Neural cell (in vitro differentiated cells): ENCODE measurements at regions not wholly inside any gene's neighbourhood (a gene's known extent, or its start where the extent isn't known, plus 50 kb on each side); places are given as distances from the start of the nearest gene placed in this dataset.

Source experiments
- H2AFZ ChIP-seq: fragments of 200-600, 300-800 bp; sonication (generic), shearing (Covaris generic); 2 replicates; pipeline ENCODE4 v1.6.0; 2014; ENCODE audit warnings: low read depth, mild to moderate bottlenecking, antibody characterized with exemption, low read length, moderate library complexity
- H3F3A ChIP-seq: fragments of 200-600 bp; shearing (Covaris generic); 2 replicates; pipeline ENCODE4 v1.6.1; 2016; ENCODE audit warnings: mild to moderate bottlenecking, moderate library complexity, mixed read lengths, antibody characterized with exemption, low read length; ENCODE audit not compliant: insufficient read depth, poor library complexity, severe bottlenecking
- H3K27ac ChIP-seq: fragments of 200-600, 300-800 bp; sonication (generic), shearing (Covaris generic); 2 replicates; pipeline ENCODE4 v1.5.1; 2014; ENCODE audit warnings: mild to moderate bottlenecking, low read length, moderate library complexity
- H3K27me3 ChIP-seq: fragments of 300-800, 200-600 bp; sonication (generic), shearing (Covaris generic); 2 replicates; pipeline ENCODE4 v1.6.0; 2014; ENCODE audit warnings: mild to moderate bottlenecking, low read depth, low read length, moderate library complexity; ENCODE audit not compliant: insufficient read depth
- H3K36me3 ChIP-seq: fragments of 300-800, 200-600 bp; sonication (generic), shearing (Covaris generic); 2 replicates; pipeline ENCODE4 v1.5.1; 2014; ENCODE audit warnings: mild to moderate bottlenecking, antibody characterized with exemption, low read length, moderate library complexity; ENCODE audit not compliant: insufficient read depth
- H3K4me2 ChIP-seq: fragments of 300-800, 200-600 bp; sonication (generic), shearing (Covaris generic); 2 replicates; pipeline ENCODE4 v1.6.0; 2014; ENCODE audit warnings: mild to moderate bottlenecking, low read length
- H3K4me3 ChIP-seq: fragments of 300-800, 200-600 bp; sonication (generic), shearing (Covaris generic); 2 replicates; pipeline ENCODE4 v1.5.1; 2014; ENCODE audit warnings: mild to moderate bottlenecking, low read length, moderate library complexity
- H3K79me2 ChIP-seq: fragments of 200-600 bp; shearing (Covaris generic); replicated peaks from 2 replicates; pipeline ENCODE4 v1.6.0; 2014; ENCODE audit warnings: mild to moderate bottlenecking, low read length, moderate library complexity; ENCODE audit not compliant: insufficient read depth
- H3K9ac ChIP-seq: fragments of 300-800, 200-600 bp; sonication (generic), shearing (Covaris generic); 2 replicates; pipeline ENCODE4 v1.6.1; 2016; ENCODE audit warnings: mild to moderate bottlenecking, low read length, mixed read lengths
- H3K9me2 ChIP-seq: fragments of 200-600 bp; shearing (Covaris generic); 2 replicates; pipeline ENCODE4 v1.6.1; 2016; ENCODE audit warnings: mild to moderate bottlenecking, low read length, mixed read lengths; ENCODE audit not compliant: insufficient read depth
- H3K9me3 ChIP-seq: fragments of 200-600, 300-800 bp; sonication (generic), shearing (Covaris generic); 2 replicates; pipeline ENCODE4 v1.6.1; 2016; ENCODE audit warnings: mild to moderate bottlenecking, mixed run types, low read length, moderate library complexity, mixed read lengths
- H4K20me1 ChIP-seq: fragments of 200-600 bp; shearing (Covaris generic); 2 replicates; pipeline ENCODE4 v1.6.1; 2016; ENCODE audit warnings: mild to moderate bottlenecking, mixed run types; ENCODE audit not compliant: insufficient read depth
- EP300 ChIP-seq: fragments of 450-650 bp; conservative IDR thresholded peaks from 2 replicates; pipeline ENCODE4 v1.6.1; 2014; ENCODE audit warnings: antibody characterized with exemption, mild to moderate bottlenecking, moderate library complexity; ENCODE audit not compliant: poor library complexity, severe bottlenecking
- EZH2 ChIP-seq: fragments of 200-600, 300-800 bp; shearing (Covaris generic), sonication (generic); IDR thresholded peaks from 2 replicates; pipeline ENCODE4 v1.6.1; 2014; ENCODE audit warnings: antibody characterized with exemption, low read length, borderline replicate concordance, mild to moderate bottlenecking; ENCODE audit not compliant: insufficient read depth, poor library complexity, severe bottlenecking
- MXI1 ChIP-seq: fragments of 450-650 bp; conservative IDR thresholded peaks from 2 replicates; pipeline ENCODE4 v1.6.1; 2014; ENCODE audit warnings: antibody characterized with exemption, mild to moderate bottlenecking; ENCODE audit not compliant: poor library complexity, severe bottlenecking
- POLR2AphosphoS5 ChIP-seq: IDR thresholded peaks from 2 replicates; pipeline ENCODE4 v1.6.1; 2012
- RAD21 ChIP-seq: fragments of 450-650 bp; conservative IDR thresholded peaks from 2 replicates; pipeline ENCODE4 v1.6.1; 2014; ENCODE audit warnings: antibody characterized with exemption, mild to moderate bottlenecking, moderate library complexity
- SMC3 ChIP-seq: fragments of 450-650 bp; conservative IDR thresholded peaks from 2 replicates; pipeline ENCODE4 v1.6.1; 2014; ENCODE audit warnings: antibody characterized with exemption, mild to moderate bottlenecking, moderate library complexity; ENCODE audit not compliant: poor library complexity
- TAF1 ChIP-seq: IDR thresholded peaks from 2 replicates; pipeline ENCODE4 v1.6.1; 2012; ENCODE audit warnings: low read depth
- TF ChIP-seq, protein P1 (sequence below): fragments of 450-650 bp; IDR thresholded peaks from 2 replicates; pipeline ENCODE4 v1.5.1; 2014; ENCODE audit warnings: antibody characterized with exemption, mild to moderate bottlenecking, moderate library complexity; ENCODE audit not compliant: poor library complexity, severe bottlenecking
- TF ChIP-seq, protein P2 (sequence below): IDR thresholded peaks from 2 replicates; pipeline ENCODE4 v1.6.1; 2012; ENCODE audit warnings: borderline replicate concordance

DNA sequence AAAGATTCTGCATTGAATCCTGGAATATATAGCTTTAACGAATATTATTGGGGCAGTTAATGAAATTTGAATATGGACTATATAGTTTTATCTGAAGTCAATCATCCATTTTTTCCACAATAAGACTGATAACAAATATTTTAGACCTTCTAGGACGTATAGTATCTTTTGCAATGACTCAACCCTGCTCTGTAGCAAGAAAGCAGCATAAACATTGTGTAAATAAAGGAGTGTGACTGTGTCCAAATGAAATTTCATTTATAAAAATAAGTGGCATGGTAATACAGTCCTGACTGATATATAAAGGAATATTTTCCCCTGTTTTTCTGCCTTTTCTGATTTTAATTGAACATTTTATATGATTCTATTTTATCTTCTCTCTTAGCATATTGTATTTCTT is 947.7 kb upstream of the SLIT2 start:
- TF ChIP-seq, protein P1, sequence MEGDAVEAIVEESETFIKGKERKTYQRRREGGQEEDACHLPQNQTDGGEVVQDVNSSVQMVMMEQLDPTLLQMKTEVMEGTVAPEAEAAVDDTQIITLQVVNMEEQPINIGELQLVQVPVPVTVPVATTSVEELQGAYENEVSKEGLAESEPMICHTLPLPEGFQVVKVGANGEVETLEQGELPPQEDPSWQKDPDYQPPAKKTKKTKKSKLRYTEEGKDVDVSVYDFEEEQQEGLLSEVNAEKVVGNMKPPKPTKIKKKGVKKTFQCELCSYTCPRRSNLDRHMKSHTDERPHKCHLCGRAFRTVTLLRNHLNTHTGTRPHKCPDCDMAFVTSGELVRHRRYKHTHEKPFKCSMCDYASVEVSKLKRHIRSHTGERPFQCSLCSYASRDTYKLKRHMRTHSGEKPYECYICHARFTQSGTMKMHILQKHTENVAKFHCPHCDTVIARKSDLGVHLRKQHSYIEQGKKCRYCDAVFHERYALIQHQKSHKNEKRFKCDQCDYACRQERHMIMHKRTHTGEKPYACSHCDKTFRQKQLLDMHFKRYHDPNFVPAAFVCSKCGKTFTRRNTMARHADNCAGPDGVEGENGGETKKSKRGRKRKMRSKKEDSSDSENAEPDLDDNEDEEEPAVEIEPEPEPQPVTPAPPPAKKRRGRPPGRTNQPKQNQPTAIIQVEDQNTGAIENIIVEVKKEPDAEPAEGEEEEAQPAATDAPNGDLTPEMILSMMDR = no peak
- TF ChIP-seq RAD21 (no peak), POLR2AphosphoS5 (no peak), EP300 (no peak), SMC3 (no peak), MXI1 (no peak), EZH2 (no peak), TAF1 (no peak)
- TF ChIP-seq, protein P2, sequence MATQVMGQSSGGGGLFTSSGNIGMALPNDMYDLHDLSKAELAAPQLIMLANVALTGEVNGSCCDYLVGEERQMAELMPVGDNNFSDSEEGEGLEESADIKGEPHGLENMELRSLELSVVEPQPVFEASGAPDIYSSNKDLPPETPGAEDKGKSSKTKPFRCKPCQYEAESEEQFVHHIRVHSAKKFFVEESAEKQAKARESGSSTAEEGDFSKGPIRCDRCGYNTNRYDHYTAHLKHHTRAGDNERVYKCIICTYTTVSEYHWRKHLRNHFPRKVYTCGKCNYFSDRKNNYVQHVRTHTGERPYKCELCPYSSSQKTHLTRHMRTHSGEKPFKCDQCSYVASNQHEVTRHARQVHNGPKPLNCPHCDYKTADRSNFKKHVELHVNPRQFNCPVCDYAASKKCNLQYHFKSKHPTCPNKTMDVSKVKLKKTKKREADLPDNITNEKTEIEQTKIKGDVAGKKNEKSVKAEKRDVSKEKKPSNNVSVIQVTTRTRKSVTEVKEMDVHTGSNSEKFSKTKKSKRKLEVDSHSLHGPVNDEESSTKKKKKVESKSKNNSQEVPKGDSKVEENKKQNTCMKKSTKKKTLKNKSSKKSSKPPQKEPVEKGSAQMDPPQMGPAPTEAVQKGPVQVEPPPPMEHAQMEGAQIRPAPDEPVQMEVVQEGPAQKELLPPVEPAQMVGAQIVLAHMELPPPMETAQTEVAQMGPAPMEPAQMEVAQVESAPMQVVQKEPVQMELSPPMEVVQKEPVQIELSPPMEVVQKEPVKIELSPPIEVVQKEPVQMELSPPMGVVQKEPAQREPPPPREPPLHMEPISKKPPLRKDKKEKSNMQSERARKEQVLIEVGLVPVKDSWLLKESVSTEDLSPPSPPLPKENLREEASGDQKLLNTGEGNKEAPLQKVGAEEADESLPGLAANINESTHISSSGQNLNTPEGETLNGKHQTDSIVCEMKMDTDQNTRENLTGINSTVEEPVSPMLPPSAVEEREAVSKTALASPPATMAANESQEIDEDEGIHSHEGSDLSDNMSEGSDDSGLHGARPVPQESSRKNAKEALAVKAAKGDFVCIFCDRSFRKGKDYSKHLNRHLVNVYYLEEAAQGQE = no peak

DNA sequence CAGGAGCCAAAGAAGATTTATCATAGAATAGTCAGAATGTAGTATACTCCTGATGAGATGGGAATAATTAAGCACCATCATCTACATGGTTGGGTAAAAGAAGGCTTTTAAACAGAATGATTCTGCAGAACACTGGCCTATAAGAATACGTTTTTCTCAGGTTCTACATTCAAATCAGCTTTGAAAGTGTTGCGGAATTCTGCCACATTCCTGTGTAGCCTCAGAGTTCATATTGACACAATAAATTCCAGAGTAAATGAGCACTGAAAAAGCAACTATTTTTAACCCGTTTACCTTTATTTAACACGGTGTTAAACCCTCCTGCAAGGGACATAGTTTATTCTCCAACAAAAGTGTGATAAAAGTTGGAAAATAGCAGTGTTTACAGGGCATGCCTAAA is 950.2 kb upstream of the SLIT2 start:
- H3K27ac ChIP-seq = no peak overlapping the region
- H4K20me1 ChIP-seq = no peaks in the 10 kb centered on the region
- H3K79me2 ChIP-seq = no peaks in the 10 kb centered on the region
- H3K4me3 ChIP-seq = no peak overlapping the region
- TF ChIP-seq POLR2AphosphoS5 (no peak), EP300 (no peak), TAF1 (no peak), EZH2 (no peak)
- TF ChIP-seq, protein P2 = no peak
- H3K27me3 ChIP-seq = no peaks in the 10 kb centered on the region
- no peaks in the 10 kb centered on the region for H3K9me2 ChIP-seq
- H3K4me2 ChIP-seq = no peak overlapping the region
- no peak overlapping the region for H3K9ac ChIP-seq
- H3K36me3 ChIP-seq = no peaks in the 10 kb centered on the region
- H2AFZ ChIP-seq = no peak overlapping the region
- no peaks in the 10 kb centered on the region for H3F3A ChIP-seq
- no peaks in the 10 kb centered on the region for H3K9me3 ChIP-seq

More for the DNA sequence above, 947.7 kb upstream of the SLIT2 start:
- Histone ChIP-seq H3K27ac (no peak overlapping the region), H3K36me3 (no peaks in the 10 kb centered on the region), H3K9ac (no peak overlapping the region), H3K4me3 (no peak overlapping the region), H2AFZ (no peak overlapping the region), H3K27me3 (no peaks in the 10 kb centered on the region), H3K79me2 (no peaks in the 10 kb centered on the region), H3K9me3 (no peaks in the 10 kb centered on the region), H3K4me2 (no peak overlapping the region), H4K20me1 (no peaks in the 10 kb centered on the region), H3K9me2 (no peaks in the 10 kb centered on the region), H3F3A (no peaks in the 10 kb centered on the region)
